Esophagus squamous epithelium (tissue), 4 donors: ENCODE measurements at regions not wholly inside any gene's neighbourhood (a gene's known extent, or its start where the extent isn't known, plus 50 kb on each side); places are given as distances from the start of the nearest gene placed in this dataset.

Experiments
- CTCF ChIP-seq, 6 experiments: fragments of 450-650 bp in 4 of 6; fragments of 200-600 bp in 2 of 6; sonication (generic) in 2 of 6; IDR thresholded peaks; one replicate each; pipeline ENCODE4 v1.5.1; 2016 to 2019; ENCODE audit warnings: antibody characterized with exemption in 6 of 6, mild to moderate bottlenecking in 4 of 6, moderate library complexity in 4 of 6
- POLR2A ChIP-seq, 4 donors: fragments of 450-650 bp; IDR thresholded peaks; one replicate each; pipeline ENCODE4 v1.6.1; 2017; ENCODE audit warnings: antibody characterized with exemption in 4 of 4, mild to moderate bottlenecking in 4 of 4, moderate library complexity in 3 of 4

GRCh38 chr10:76729346-76729745 is 908.3 kb downstream of the KCNMA1 start:
- TF ChIP-seq CTCF (IDR thresholded peaks at IDR 0.05) (no peak), POLR2A (IDR thresholded peaks at IDR 0.05) (no peak)
